K562 (cell line): ENCODE measurements at regions not wholly inside any gene's neighbourhood (a gene's known extent, or its start where the extent isn't known, plus 50 kb on each side); places are given as distances from the start of the nearest gene placed in this dataset.

Source experiments
- ARID1B ChIP-seq: fragments of 450-650 bp; IDR thresholded peaks from 2 replicates; pipeline ENCODE4 v1.6.1; 2016; ENCODE audit warnings: antibody characterized with exemption, mild to moderate bottlenecking, inconsistent platforms
- ARID3B ChIP-seq: fragments of 250-450 bp; sonication (Bioruptor Pico); IDR thresholded peaks from 2 replicates; pipeline ENCODE4 v1.4.0; 2020; ENCODE audit warnings: borderline replicate concordance
- CAMTA2 ChIP-seq: fragments of 250-450 bp; sonication (Bioruptor Pico); conservative IDR thresholded peaks from 2 replicates; pipeline ENCODE4 v1.5.1; 2022
- CBFA2T2 ChIP-seq: fragments of 450-650 bp; conservative IDR thresholded peaks from 2 replicates; pipeline ENCODE4 v1.6.1; 2017; ENCODE audit warnings: mild to moderate bottlenecking
- CREM ChIP-seq: IDR thresholded peaks from 2 replicates; pipeline ENCODE4 v1.6.1; 2014; ENCODE audit warnings: antibody characterized with exemption, low read depth
- HNRNPLL ChIP-seq: fragments of 200-400 bp; formaldehyde crosslinking; IDR thresholded peaks from 2 replicates; pipeline ENCODE4 v1.6.1; 2017; ENCODE audit warnings: low read length, low read depth, mild to moderate bottlenecking; ENCODE audit not compliant: poor library complexity, severe bottlenecking
- HOXB6 ChIP-seq: fragments of 250-450 bp; sonication (Bioruptor Pico); IDR thresholded peaks from 2 replicates; pipeline ENCODE4 v1.5.1; 2022; ENCODE audit warnings: mild to moderate bottlenecking, borderline replicate concordance
- ILF3 ChIP-seq: fragments of 450-650 bp; IDR thresholded peaks from 2 replicates; pipeline ENCODE4 v1.6.1; 2018; ENCODE audit warnings: antibody characterized with exemption, mild to moderate bottlenecking, moderate library complexity, borderline replicate concordance
- ILK ChIP-seq: fragments of 450-650 bp; IDR thresholded peaks from 2 replicates; pipeline ENCODE4 v1.6.1; 2016; ENCODE audit warnings: missing genetic modification characterization, low read depth, mild to moderate bottlenecking, missing compliant biosample characterization, moderate library complexity, borderline replicate concordance
- KDM2B ChIP-seq: fragments of 250-450 bp; sonication (Bioruptor Pico); IDR thresholded peaks from 2 replicates; pipeline ENCODE4 v1.8.0; 2021; ENCODE audit warnings: mild to moderate bottlenecking, moderate library complexity
- LCOR ChIP-seq: sonication (generic); formaldehyde crosslinking; IDR thresholded peaks from 2 replicates; pipeline ENCODE4 v1.8.0; 2022; ENCODE audit warnings: mild to moderate bottlenecking, missing genetic modification reagents
- MIER1 ChIP-seq: fragments of 450-650 bp; IDR thresholded peaks from 2 replicates; pipeline ENCODE4 v1.6.1; 2016; ENCODE audit warnings: antibody characterized with exemption, mild to moderate bottlenecking, low read depth
- MTF1 ChIP-seq: fragments of 250-450 bp; sonication (Bioruptor Pico); IDR thresholded peaks from 2 replicates; pipeline ENCODE4 v1.9.0; 2021; ENCODE audit warnings: moderate library complexity, mild to moderate bottlenecking, inconsistent platforms, borderline replicate concordance
- NR4A1 ChIP-seq, 2 experiments: fragments of 250-450 bp in 1 of 2; fragments of 450-650 bp in 1 of 2; sonication (Bioruptor Pico) in 1 of 2; IDR thresholded peaks; 2 replicates each; pipeline versions ENCODE4 v1.4.0 to v1.6.1; 2016 to 2020; ENCODE audit warnings: mild to moderate bottlenecking in 2 of 2, missing compliant biosample characterization in 1 of 2, missing genetic modification characterization in 1 of 2, moderate library complexity in 1 of 2
- PPARD ChIP-seq: fragments of 250-450 bp; sonication (Bioruptor Pico); IDR thresholded peaks from 2 replicates; pipeline ENCODE4 v1.8.0; 2022; ENCODE audit warnings: inconsistent platforms, mild to moderate bottlenecking, moderate library complexity
- PRMT5 ChIP-seq: sonication (generic); formaldehyde crosslinking; IDR thresholded peaks from 2 replicates; pipeline ENCODE4 v1.5.0; 2020; ENCODE audit warnings: missing genetic modification reagents
- PYGO2 ChIP-seq: fragments of 450-650 bp; IDR thresholded peaks from 2 replicates; pipeline ENCODE4 v1.6.1; 2016; ENCODE audit warnings: mild to moderate bottlenecking, missing genetic modification characterization, moderate library complexity, missing compliant biosample characterization
- ZNF445 ChIP-seq: fragments of 250-450 bp; sonication (Bioruptor Pico); IDR thresholded peaks from 2 replicates; pipeline ENCODE4 v1.4.0; 2020; ENCODE audit warnings: low read depth, mild to moderate bottlenecking, moderate library complexity
- ZNF695 ChIP-seq: fragments of 450-650 bp; formaldehyde crosslinking; IDR thresholded peaks from 2 replicates; pipeline ENCODE4 v1.4.0; 2020; ENCODE audit warnings: mild to moderate bottlenecking, moderate library complexity
- TF ChIP-seq, protein P1 (sequence below): fragments of 450-650 bp; formaldehyde crosslinking; IDR thresholded peaks from 2 replicates; pipeline ENCODE4 v1.4.0; 2020; ENCODE audit warnings: mild to moderate bottlenecking, moderate library complexity
- TF ChIP-seq, protein P2 (sequence below), 3 experiments: IDR thresholded peaks in 2 of 3; conservative IDR thresholded peaks in 1 of 3; 2 replicates each; pipeline ENCODE4 v1.5.1; 2011 to 2012; ENCODE audit warnings: low read length in 3 of 3, mild to moderate bottlenecking in 3 of 3, control low read depth in 2 of 3, improper control_type of control experiment in 1 of 3, inconsistent platforms in 1 of 3, low read depth in 1 of 3, mixed read lengths in 1 of 3, moderate library complexity in 1 of 3; ENCODE audit not compliant: insufficient read depth in 2 of 3

- TF ChIP-seq PPARD (CRISPR knock-in tag) (peak; percentile 80; the same call in 1 of the 2 replicates), CREM (peak; percentile 67), PRMT5 (no peak), HOXB6 (CRISPR knock-in tag) (no peak), ZNF445 (CRISPR knock-in tag) (peak; percentile 85), HNRNPLL (no peak), LCOR (CRISPR knock-in tag) (no peak), PYGO2 (peak; percentile 89), KDM2B (CRISPR knock-in tag) (peak; percentile 99), ILF3 (no peak), MTF1 (peak; percentile 98), ARID1B (peak; percentile 97), CAMTA2 (CRISPR knock-in tag) (0 out of 2 replicates have a peak, but pooled peaks have one; percentile 79), ILK (tag) (peak; percentile 87), ARID3B (CRISPR knock-in tag) (peak; percentile 96), MIER1 (no peak), CBFA2T2 (peak; percentile 94), NR4A1 (CRISPR knock-in tag; IDR thresholded peaks at IDR 0.05) (peak; percentile 97), NR4A1 (tag; IDR thresholded peaks at IDR 0.05) (peak; percentile 100), ZNF695 (CRISPR knock-in tag) (peak; percentile 94)
- TF ChIP-seq, protein P1, sequence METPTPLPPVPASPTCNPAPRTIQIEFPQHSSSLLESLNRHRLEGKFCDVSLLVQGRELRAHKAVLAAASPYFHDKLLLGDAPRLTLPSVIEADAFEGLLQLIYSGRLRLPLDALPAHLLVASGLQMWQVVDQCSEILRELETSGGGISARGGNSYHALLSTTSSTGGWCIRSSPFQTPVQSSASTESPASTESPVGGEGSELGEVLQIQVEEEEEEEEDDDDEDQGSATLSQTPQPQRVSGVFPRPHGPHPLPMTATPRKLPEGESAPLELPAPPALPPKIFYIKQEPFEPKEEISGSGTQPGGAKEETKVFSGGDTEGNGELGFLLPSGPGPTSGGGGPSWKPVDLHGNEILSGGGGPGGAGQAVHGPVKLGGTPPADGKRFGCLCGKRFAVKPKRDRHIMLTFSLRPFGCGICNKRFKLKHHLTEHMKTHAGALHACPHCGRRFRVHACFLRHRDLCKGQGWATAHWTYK (CRISPR knock-in tag), result peak; percentile 99
- TF ChIP-seq, protein P2, sequence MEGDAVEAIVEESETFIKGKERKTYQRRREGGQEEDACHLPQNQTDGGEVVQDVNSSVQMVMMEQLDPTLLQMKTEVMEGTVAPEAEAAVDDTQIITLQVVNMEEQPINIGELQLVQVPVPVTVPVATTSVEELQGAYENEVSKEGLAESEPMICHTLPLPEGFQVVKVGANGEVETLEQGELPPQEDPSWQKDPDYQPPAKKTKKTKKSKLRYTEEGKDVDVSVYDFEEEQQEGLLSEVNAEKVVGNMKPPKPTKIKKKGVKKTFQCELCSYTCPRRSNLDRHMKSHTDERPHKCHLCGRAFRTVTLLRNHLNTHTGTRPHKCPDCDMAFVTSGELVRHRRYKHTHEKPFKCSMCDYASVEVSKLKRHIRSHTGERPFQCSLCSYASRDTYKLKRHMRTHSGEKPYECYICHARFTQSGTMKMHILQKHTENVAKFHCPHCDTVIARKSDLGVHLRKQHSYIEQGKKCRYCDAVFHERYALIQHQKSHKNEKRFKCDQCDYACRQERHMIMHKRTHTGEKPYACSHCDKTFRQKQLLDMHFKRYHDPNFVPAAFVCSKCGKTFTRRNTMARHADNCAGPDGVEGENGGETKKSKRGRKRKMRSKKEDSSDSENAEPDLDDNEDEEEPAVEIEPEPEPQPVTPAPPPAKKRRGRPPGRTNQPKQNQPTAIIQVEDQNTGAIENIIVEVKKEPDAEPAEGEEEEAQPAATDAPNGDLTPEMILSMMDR (IDR thresholded peaks at IDR 0.05 in 2 of 3, conservative IDR thresholded peaks at IDR 0.05 in 1 of 3; ENCODE audit: insufficient read depth in 2 of 3, low read depth in 1 of 3, low read length in 3 of 3), result no peak
These were observed 1192.1 kb upstream of the CELF2 start (continued) for GRCh38 chr10:9825491-9826018.
